H1 (cell line): ENCODE measurements at regions not wholly inside any gene's neighbourhood (a gene's known extent, or its start where the extent isn't known, plus 50 kb on each side); places are given as distances from the start of the nearest gene placed in this dataset.

ENCODE experiments used
- CTCF ChIA-PET: fragments of 300-600 bp; sonication (Branson Sonifier 250); formaldehyde crosslinking; loops from one replicate; lab custom pipeline; 2021; ENCODE audit not compliant: partially characterized antibody; lab: Charles Lee
- POLR2A ChIA-PET: fragments of 300-600 bp; sonication (Branson Sonifier 250); formaldehyde crosslinking; loops from one replicate; lab custom pipeline; 2021; ENCODE audit warnings: inconsistent platforms; ENCODE audit not compliant: partially characterized antibody; lab: Charles Lee
- DNase-seq, 2 experiments: peaks; one replicate each; pipeline versions ENCODE4 v3.0.0 to v3.0.0-alpha.2; 2010 to 2022; ENCODE audit warnings: low spot score in 2 of 2, low read depth in 1 of 2, mixed read lengths in 1 of 2
- FAIRE-seq: peaks from 2 replicates; lab custom pipeline; 2011; peaks lifted over from hg19 to GRCh38; lab: Jason Lieb, UNC
- H2AFZ ChIP-seq: 2 replicates; pipeline ENCODE4 v1.8.1; 2012; ENCODE audit warnings: low read length, inconsistent platforms
- H2AK5ac ChIP-seq: 2 replicates; pipeline ENCODE4 v1.6.1; 2013; ENCODE audit warnings: low read depth, low read length
- H2BK120ac ChIP-seq: replicated peaks from 2 replicates; pipeline ENCODE3; 2013; ENCODE audit warnings: low read depth, low read length, inconsistent platforms
- H2BK12ac ChIP-seq: 2 replicates; pipeline ENCODE4 v1.6.1; 2013; ENCODE audit warnings: low read depth, low read length
- H2BK15ac ChIP-seq: 2 replicates; pipeline ENCODE4 v1.6.1; 2013; ENCODE audit warnings: low read length
- H2BK20ac ChIP-seq: 2 replicates; pipeline ENCODE4 v1.6.1; 2013; ENCODE audit warnings: low read length
- H2BK5ac ChIP-seq: 2 replicates; pipeline ENCODE4 v1.6.1; 2013; ENCODE audit warnings: low read depth, low read length
- H3K14ac ChIP-seq: 2 replicates; pipeline ENCODE4 v1.6.1; 2013; ENCODE audit warnings: inconsistent platforms; ENCODE audit not compliant: insufficient read length
- H3K18ac ChIP-seq: 2 replicates; pipeline ENCODE4 v1.6.1; 2013; ENCODE audit warnings: low read length; ENCODE audit errors: extremely low read depth
- H3K23ac ChIP-seq: 2 replicates; pipeline ENCODE4 v1.6.1; 2013; ENCODE audit warnings: inconsistent platforms; ENCODE audit not compliant: insufficient read length
- H3K23me2 ChIP-seq: 2 replicates; pipeline ENCODE4 v1.6.1; 2013; ENCODE audit warnings: low read depth, low read length
- H3K27ac ChIP-seq: 2 replicates; pipeline ENCODE4 v1.6.1; 2011; ENCODE audit warnings: low read depth, low read length, inconsistent platforms
- H3K27me3 ChIP-seq, 4 experiments: replicated peaks in 1 of 4; 1 replicate in 1 of 4; 2 replicates in 3 of 4; pipeline versions ENCODE4 v1.6.1 to v1.8.1; 2011 to 2013; ENCODE audit warnings: low read length in 3 of 4, mild to moderate bottlenecking in 3 of 4, inconsistent platforms in 2 of 4, mixed read lengths in 2 of 4, moderate library complexity in 1 of 4; ENCODE audit not compliant: control insufficient read depth in 3 of 4, insufficient read depth in 3 of 4; ENCODE audit errors: extremely low read depth in 1 of 4
- H3K36me3 ChIP-seq, 4 experiments: 2 replicates each; pipeline versions ENCODE4 v1.6.1 to v1.8.1; 2011 to 2013; ENCODE audit warnings: mild to moderate bottlenecking in 4 of 4, low read length in 3 of 4, moderate library complexity in 2 of 4, control low read depth in 1 of 4, inconsistent platforms in 1 of 4; ENCODE audit not compliant: insufficient read depth in 4 of 4, control insufficient read depth in 2 of 4
- H3K4ac ChIP-seq: replicated peaks from 2 replicates; pipeline ENCODE3; 2013; ENCODE audit warnings: low read length, low read depth, mixed read lengths, inconsistent platforms; ENCODE audit not compliant: insufficient read length
- H3K4me1 ChIP-seq, 4 experiments: replicated peaks in 1 of 4; 1 replicate in 1 of 4; 2 replicates in 3 of 4; pipeline versions ENCODE4 v1.6.1 to v1.8.1; 2011 to 2013; ENCODE audit warnings: low read length in 3 of 4, inconsistent platforms in 2 of 4, mixed read lengths in 1 of 4; ENCODE audit not compliant: insufficient read depth in 4 of 4, control insufficient read depth in 3 of 4
- H3K4me2 ChIP-seq, 2 experiments: 2 replicates each; pipeline versions ENCODE4 v1.6.1 to v1.8.1; 2011 to 2013; ENCODE audit warnings: low read depth in 2 of 2, low read length in 2 of 2, control low read depth in 1 of 2, inconsistent platforms in 1 of 2, mild to moderate bottlenecking in 1 of 2; ENCODE audit not compliant: insufficient read depth in 1 of 2
- H3K4me3 ChIP-seq, 4 experiments: fragments of 200-600, 300-600 bp in 1 of 4; sonication (generic), shearing (Covaris generic), sonication (Bioruptor Twin) in 1 of 4; 2 replicates each; pipeline versions ENCODE4 v1.5.1 to v1.8.1; 2011 to 2016; ENCODE audit warnings: low read length in 4 of 4, low read depth in 3 of 4, control low read depth in 2 of 4, inconsistent platforms in 2 of 4, mild to moderate bottlenecking in 2 of 4, mixed read lengths in 1 of 4, moderate library complexity in 1 of 4; ENCODE audit not compliant: insufficient read depth in 2 of 4; ENCODE audit errors: extremely low read depth in 1 of 4
- H3K56ac ChIP-seq: replicated peaks from 2 replicates; pipeline ENCODE3; 2013; ENCODE audit warnings: low read depth, mild to moderate bottlenecking, mixed read lengths, low read length, inconsistent platforms; ENCODE audit not compliant: insufficient read length
- H3K79me1 ChIP-seq: 2 replicates; pipeline ENCODE4 v1.6.1; 2013; ENCODE audit warnings: low read depth, low read length, control low read depth
- H3K79me2 ChIP-seq, 2 experiments: 2 replicates each; pipeline versions ENCODE4 v1.6.1 to v1.8.1; 2012 to 2013; ENCODE audit warnings: low read length in 2 of 2, mild to moderate bottlenecking in 2 of 2, inconsistent platforms in 1 of 2; ENCODE audit not compliant: insufficient read depth in 2 of 2, control insufficient read depth in 1 of 2
- H3K9ac ChIP-seq, 4 experiments: replicated peaks in 1 of 4; 1 replicate in 1 of 4; 2 replicates in 3 of 4; pipeline versions ENCODE4 v1.6.1 to v1.8.1; 2011 to 2013; ENCODE audit warnings: low read depth in 3 of 4, low read length in 3 of 4, control low read depth in 2 of 4, mild to moderate bottlenecking in 2 of 4, moderate library complexity in 2 of 4, inconsistent platforms in 1 of 4; ENCODE audit errors: extremely low read depth in 1 of 4
- H3K9me3 ChIP-seq, 2 experiments: 2 replicates each; pipeline versions ENCODE4 v1.6.1 to v1.8.1; 2012 to 2013; ENCODE audit warnings: mild to moderate bottlenecking in 2 of 2, moderate library complexity in 2 of 2, control low read depth in 1 of 2, inconsistent platforms in 1 of 2, low read depth in 1 of 2, low read length in 1 of 2, mixed read lengths in 1 of 2; ENCODE audit not compliant: insufficient read depth in 2 of 2
- H4K20me1 ChIP-seq, 2 experiments: replicated peaks in 1 of 2; 2 replicates each; pipeline versions ENCODE3 to v1.8.1; 2011 to 2013; ENCODE audit warnings: inconsistent platforms in 2 of 2, low read length in 2 of 2, mild to moderate bottlenecking in 1 of 2; ENCODE audit not compliant: insufficient read depth in 2 of 2, control insufficient read depth in 1 of 2
- H4K5ac ChIP-seq: 2 replicates; pipeline ENCODE4 v1.6.1; 2013; ENCODE audit warnings: low read length, low read depth, mixed read lengths, inconsistent platforms; ENCODE audit not compliant: insufficient read length
- H4K8ac ChIP-seq: 2 replicates; pipeline ENCODE4 v1.8.0; 2013; ENCODE audit warnings: mild to moderate bottlenecking, moderate library complexity, low read length, inconsistent platforms; ENCODE audit not compliant: insufficient read depth; ENCODE audit errors: extremely low read depth
- H4K91ac ChIP-seq: replicated peaks from 2 replicates; pipeline ENCODE3; 2013; ENCODE audit warnings: low read length, mixed read lengths, inconsistent platforms; ENCODE audit not compliant: insufficient read length
- ATF2 ChIP-seq: IDR thresholded peaks from 2 replicates; pipeline ENCODE4 v1.6.1; 2012; ENCODE audit warnings: low read length, inconsistent platforms
- CEBPB ChIP-seq: IDR thresholded peaks from 2 replicates; pipeline ENCODE4 v1.6.1; 2012; ENCODE audit warnings: low read depth, low read length
- EGR1 ChIP-seq: IDR thresholded peaks from 2 replicates; pipeline ENCODE4 v1.6.1; 2011; ENCODE audit warnings: low read depth, low read length, borderline replicate concordance
- HDAC6 ChIP-seq: IDR thresholded peaks from one replicate; pipeline ENCODE4 v1.7.1; 2012; ENCODE audit warnings: low read depth, mild to moderate bottlenecking, inconsistent platforms, low read length, moderate library complexity
- KDM5A ChIP-seq: fragments of 200-600 bp; IDR thresholded peaks from 2 replicates; pipeline ENCODE4 v1.7.1; 2012; ENCODE audit warnings: mild to moderate bottlenecking, low read length, inconsistent platforms, mixed read lengths
- POU5F1 ChIP-seq: IDR thresholded peaks from 2 replicates; pipeline ENCODE4 v1.6.1; 2011; ENCODE audit warnings: low read depth, mild to moderate bottlenecking, low read length, moderate library complexity
- RFX5 ChIP-seq: IDR thresholded peaks from 2 replicates; pipeline ENCODE4 v1.6.1; 2011; ENCODE audit warnings: low read depth, low read length, improper control_type of control experiment, borderline replicate concordance
- SIX5 ChIP-seq: IDR thresholded peaks from 2 replicates; pipeline ENCODE4 v1.6.1; 2011; ENCODE audit warnings: mild to moderate bottlenecking, low read depth, low read length
- SP2 ChIP-seq: IDR thresholded peaks from 2 replicates; pipeline ENCODE4 v1.6.1; 2012; ENCODE audit warnings: mild to moderate bottlenecking, low read length, inconsistent platforms
- SUZ12 ChIP-seq: fragments of 200-600 bp; sonication (generic); IDR thresholded peaks from 2 replicates; pipeline ENCODE4 v1.6.1; 2012; ENCODE audit warnings: mild to moderate bottlenecking, inconsistent platforms, low read length, moderate library complexity, mixed read lengths
- TAF7 ChIP-seq: optimal IDR thresholded peaks from 2 replicates; pipeline ENCODE3; 2011; ENCODE audit warnings: low read depth, mild to moderate bottlenecking, inconsistent platforms, low read length, moderate library complexity, borderline replicate concordance
- USF2 ChIP-seq: IDR thresholded peaks from 2 replicates; pipeline ENCODE4 v1.6.1; 2011; ENCODE audit warnings: low read length, improper control_type of control experiment
- WGBS, 2 experiments: shearing (Covaris generic) in 1 of 2; methylation state at CpG; one replicate each; pipeline versions ENCODE4 v1.1.6 to v1.1.7; 2013 to 2015; ENCODE audit warnings: low lambda C conversion rate in 2 of 2, mixed read lengths in 2 of 2, inconsistent platforms in 1 of 2, low coverage in 1 of 2, missing lambda C conversion rate in 1 of 2; ENCODE audit not compliant: insufficient replicate concordance in 2 of 2, insufficient coverage in 1 of 2, insufficient read length in 1 of 2; ENCODE audit errors: extremely low coverage in 1 of 2, missing lambda C conversion rate in 1 of 2; 5-methylcytosine and 5-hydroxymethylcytosine counted together

- no peak overlapping the region for H4K5ac ChIP-seq
- no peak overlapping the region for H2BK5ac ChIP-seq
- no peak overlapping the region for H3K9ac ChIP-seq
- no peak overlapping the region for H4K91ac ChIP-seq
- no peak overlapping the region for H3K27ac ChIP-seq
- no peak overlapping the region for H3K4me2 ChIP-seq
- no peak overlapping the region for H4K8ac ChIP-seq
- H3K36me3 ChIP-seq = peaks cover 0 to 29% (median 5%) of the 10 kb centered on the region in 4 experiments; a peak in 4 of 8 replicates
- no peaks in the 10 kb centered on the region for H3K23me2 ChIP-seq
- no peaks in the 10 kb centered on the region for H3K79me2 ChIP-seq
- no peak overlapping the region for H2AK5ac ChIP-seq
- ChIA-PET CTCF (interaction anchor here (0.8 to 4.4 kb wide), 8 partner anchors 9 to 221 kb away, joined by 3 to 86 read pairs (median 8); partner anchors contain the start of genes DMTF1 and ELAPOR2), POLR2A (interaction anchor here (1.1 to 1.9 kb wide), 3 partner anchors 224 to 231 kb away, joined by 3 to 10 read pairs (median 4); partner anchors contain the start of gene DMTF1)
- H3K79me1 ChIP-seq = no peaks in the 10 kb centered on the region; the same call in 1 of the 2 replicates
- H3K4me3 ChIP-seq = no peak overlapping the region
- H3K14ac ChIP-seq = no peak overlapping the region
- H2BK120ac ChIP-seq = no peak overlapping the region
- H3K4me1 ChIP-seq = no peaks in the 10 kb centered on the region
- H3K9me3 ChIP-seq = no peaks in the 10 kb centered on the region
- no peak overlapping the region for H2BK12ac ChIP-seq
- H4K20me1 ChIP-seq = no peaks in the 10 kb centered on the region
- H3K56ac ChIP-seq = no peak overlapping the region
- WGBS, 2 experiments = 89% methylated on average over 3 of the region's 3 CpGs; no CpG with 5 or more reads in 1 of the 2 experiments
- FAIRE-seq (no peak), DNase-seq (no peak)
- H3K23ac ChIP-seq = no peak overlapping the region
- H2BK20ac ChIP-seq = no peak overlapping the region
- no peaks in the 10 kb centered on the region for H3K27me3 ChIP-seq
- no peak overlapping the region for H2AFZ ChIP-seq
- H3K18ac ChIP-seq = no peak overlapping the region
- H2BK15ac ChIP-seq = no peak overlapping the region
- H3K4ac ChIP-seq = no peak overlapping the region
- TF ChIP-seq POU5F1 = no peak
- no peak for TF ChIP-seq SIX5
- no peak for TF ChIP-seq SUZ12
- no peak for TF ChIP-seq KDM5A
- no peak for TF ChIP-seq CEBPB
- no peak for TF ChIP-seq EGR1
- no peak for TF ChIP-seq TAF7
- no peak for TF ChIP-seq RFX5
- TF ChIP-seq ATF2 = no peak
- TF ChIP-seq SP2 = no peak
- no peak for TF ChIP-seq HDAC6
- no peak for TF ChIP-seq USF2
These were observed 131.1 kb downstream of the ELAPOR2 start for GRCh38 chr7:86928308-86928707.
